ENCODE measurements at regions not wholly inside any gene's neighbourhood (a gene's known extent, or its start where the extent isn't known, plus 50 kb on each side); places are given as distances from the start of the nearest gene placed in this dataset.

DNA sequence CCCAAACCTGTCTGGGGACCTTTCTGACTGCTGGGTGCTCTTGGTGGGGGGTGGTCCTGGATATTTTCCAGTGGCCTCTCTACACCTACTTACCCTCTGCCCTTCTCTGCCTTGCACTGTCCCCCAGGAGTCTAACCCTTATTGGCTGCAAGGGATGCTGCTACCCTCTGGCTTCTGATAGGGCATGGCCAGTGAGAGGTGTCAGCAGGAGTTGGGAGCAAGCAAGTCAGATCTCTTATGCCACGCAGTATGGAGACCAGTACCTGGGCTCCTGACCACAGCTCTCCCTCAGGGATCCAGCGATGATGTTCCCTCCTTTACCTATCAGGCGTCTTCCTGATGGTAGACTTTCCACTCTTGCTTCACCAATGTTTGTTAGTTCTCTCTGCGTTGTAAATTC is 373.7 kb downstream of the SOCS6 start:
- no peak for TF ChIP-seq EZH2 (IDR thresholded peaks at IDR 0.05; ENCODE audit: low read length)
- TF ChIP-seq, protein P1, sequence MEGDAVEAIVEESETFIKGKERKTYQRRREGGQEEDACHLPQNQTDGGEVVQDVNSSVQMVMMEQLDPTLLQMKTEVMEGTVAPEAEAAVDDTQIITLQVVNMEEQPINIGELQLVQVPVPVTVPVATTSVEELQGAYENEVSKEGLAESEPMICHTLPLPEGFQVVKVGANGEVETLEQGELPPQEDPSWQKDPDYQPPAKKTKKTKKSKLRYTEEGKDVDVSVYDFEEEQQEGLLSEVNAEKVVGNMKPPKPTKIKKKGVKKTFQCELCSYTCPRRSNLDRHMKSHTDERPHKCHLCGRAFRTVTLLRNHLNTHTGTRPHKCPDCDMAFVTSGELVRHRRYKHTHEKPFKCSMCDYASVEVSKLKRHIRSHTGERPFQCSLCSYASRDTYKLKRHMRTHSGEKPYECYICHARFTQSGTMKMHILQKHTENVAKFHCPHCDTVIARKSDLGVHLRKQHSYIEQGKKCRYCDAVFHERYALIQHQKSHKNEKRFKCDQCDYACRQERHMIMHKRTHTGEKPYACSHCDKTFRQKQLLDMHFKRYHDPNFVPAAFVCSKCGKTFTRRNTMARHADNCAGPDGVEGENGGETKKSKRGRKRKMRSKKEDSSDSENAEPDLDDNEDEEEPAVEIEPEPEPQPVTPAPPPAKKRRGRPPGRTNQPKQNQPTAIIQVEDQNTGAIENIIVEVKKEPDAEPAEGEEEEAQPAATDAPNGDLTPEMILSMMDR (optimal IDR thresholded peaks at IDR 0.05 in 1 of 3, IDR thresholded peaks at IDR 0.05 in 1 of 3, conservative IDR thresholded peaks at IDR 0.05 in 1 of 3; ENCODE audit: extremely low read depth in 1 of 3, insufficient read depth in 2 of 3, low read length in 3 of 3) = no peak
